HG02610 (cell line): ENCODE measurements at regions not wholly inside any gene's neighbourhood (a gene's known extent, or its start where the extent isn't known, plus 50 kb on each side); places are given as distances from the start of the nearest gene placed in this dataset.
"Not testable (repeated sequence)": the region's sequence is repeated elsewhere in the genome, so short reads cannot be mapped to it uniquely, and the experiment has no call there.

ENCODE experiments used
- ATAC-seq: cut with Tn5 transposase; IDR thresholded peaks from one replicate; pipeline ENCODE4 v1.9.1; 2021; ENCODE audit warnings: mild to moderate bottlenecking, moderate library complexity; ENCODE audit not compliant: unreplicated experiment

GRCh38 chr2:138897274-138897673, 117.1 kb upstream of the NXPH2 start:
- no peak for ATAC-seq

- no peak for ATAC-seq
These were observed 113.6 kb upstream of the NXPH2 start for GRCh38 chr2:138893746-138894145.

DNA sequence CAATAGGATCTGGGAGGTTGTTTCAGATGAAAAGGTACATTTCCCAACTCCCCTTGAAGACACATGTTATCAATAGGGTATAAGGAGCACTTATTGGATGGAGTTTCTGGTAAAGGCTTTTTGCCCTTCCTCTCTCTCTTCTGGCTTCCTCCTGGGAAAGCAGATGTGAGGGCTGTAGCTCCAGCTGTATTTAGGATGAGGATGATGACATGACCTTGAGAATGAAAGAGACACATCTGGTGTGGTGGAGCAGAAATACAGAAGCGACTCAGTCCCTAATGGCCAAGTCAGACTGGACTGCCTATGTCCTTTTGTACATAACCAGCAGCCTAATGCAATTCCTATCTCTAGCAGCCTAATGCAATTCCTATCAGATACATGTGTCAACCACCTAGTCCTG, 100.9 kb upstream of the NXPH2 start:
- no peak for ATAC-seq

- ATAC-seq: no peak
These were observed 99.7 kb upstream of the NXPH2 start for GRCh38 chr2:138879931-138880330.

GRCh38 chr2:138877421-138877820, 97.2 kb upstream of the NXPH2 start:
- ATAC-seq: no peak

- no peak for ATAC-seq
These were observed 94.1 kb upstream of the NXPH2 start for GRCh38 chr2:138874251-138874650.

DNA sequence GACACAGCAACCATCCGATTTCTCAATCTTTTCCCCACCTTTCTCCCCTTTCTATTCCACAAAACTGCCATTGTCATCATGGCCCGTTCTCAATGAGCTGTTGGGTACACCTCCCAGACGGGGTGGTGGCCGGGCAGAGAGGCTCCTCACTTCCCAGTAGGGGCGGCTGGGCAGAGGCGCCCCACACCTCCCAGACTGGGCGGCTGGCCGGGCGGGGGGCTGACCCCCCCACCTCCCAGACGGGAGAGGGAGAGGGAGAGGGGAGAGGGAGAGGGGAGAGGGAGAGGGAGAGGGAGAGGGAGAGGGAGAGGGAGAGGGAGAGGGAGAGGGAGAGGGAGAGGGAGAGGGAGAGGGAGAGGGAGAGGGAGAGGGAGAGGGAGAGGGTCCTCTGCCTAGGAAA, 91.9 kb upstream of the NXPH2 start:
- not testable (repeated sequence) for ATAC-seq

GRCh38 chr2:138871312-138871711, 91.1 kb upstream of the NXPH2 start:
- ATAC-seq: no peak

GRCh38 chr2:138867341-138867740, 87.2 kb upstream of the NXPH2 start:
- no peak for ATAC-seq

DNA sequence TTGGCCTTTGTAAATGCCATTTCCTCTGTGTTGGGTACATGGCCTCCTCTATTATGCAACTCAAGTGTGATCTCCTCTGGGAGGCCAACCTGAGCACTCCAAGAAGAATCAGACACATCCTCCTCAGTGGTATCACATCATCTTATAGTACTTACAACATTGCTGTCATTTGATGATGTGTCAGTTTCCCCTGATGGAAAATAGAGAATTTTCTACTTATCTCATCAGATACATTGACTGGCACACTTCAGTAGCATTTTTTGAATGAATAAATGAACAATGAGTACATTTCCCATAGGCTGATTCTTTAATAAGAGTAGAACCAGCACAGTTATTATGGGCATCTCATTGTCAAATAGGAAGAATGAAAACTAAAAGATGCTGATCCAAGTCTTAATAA, 86.6 kb upstream of the NXPH2 start:
- no peak for ATAC-seq

DNA sequence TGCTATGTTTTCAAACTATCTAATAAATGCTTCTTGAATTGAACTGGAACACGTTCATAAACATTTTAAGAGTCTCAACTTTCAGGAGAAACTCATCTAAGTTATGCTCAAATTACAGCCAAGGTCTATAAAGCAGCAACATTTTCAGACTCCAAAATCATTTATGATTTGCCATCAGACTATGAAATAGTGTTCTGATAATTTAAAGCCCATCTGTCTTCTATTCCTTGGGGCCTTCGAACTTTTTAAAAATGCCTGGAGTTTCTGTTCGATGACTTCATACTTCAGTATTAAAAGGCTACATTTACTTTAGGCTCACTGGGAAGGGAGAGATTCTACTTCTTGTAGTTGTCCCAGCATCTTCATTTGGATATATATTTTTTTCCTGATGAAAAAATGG, 73.6 kb upstream of the NXPH2 start:
- ATAC-seq: no peak

- no peak for ATAC-seq
These were observed 73.1 kb upstream of the NXPH2 start for GRCh38 chr2:138853296-138853695.

GRCh38 chr2:138846216-138846821, 66.1 kb upstream of the NXPH2 start:
- peak; percentile 89 for ATAC-seq

GRCh38 chr2:138842341-138842740, 62.2 kb upstream of the NXPH2 start:
- ATAC-seq: no peak

DNA sequence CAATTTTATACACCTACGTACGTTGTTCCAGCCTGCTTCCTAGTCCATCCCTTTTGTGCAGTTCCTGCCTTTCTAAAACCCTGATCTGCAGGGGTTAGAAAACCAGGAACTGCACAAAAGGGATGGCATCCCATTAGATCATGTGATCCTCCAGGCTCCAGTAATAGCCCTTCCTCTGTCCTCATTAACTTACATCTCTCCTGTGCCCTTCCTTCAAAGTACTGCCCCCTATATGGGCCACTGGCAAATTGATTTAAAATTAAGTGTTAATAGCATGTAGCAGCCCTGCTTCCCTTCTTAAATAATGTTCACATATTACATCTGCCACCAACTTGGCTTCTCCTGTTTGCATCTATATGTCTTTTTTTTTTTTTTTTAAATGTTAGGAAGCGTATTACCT, 61.3 kb upstream of the NXPH2 start:
- ATAC-seq: no peak

DNA sequence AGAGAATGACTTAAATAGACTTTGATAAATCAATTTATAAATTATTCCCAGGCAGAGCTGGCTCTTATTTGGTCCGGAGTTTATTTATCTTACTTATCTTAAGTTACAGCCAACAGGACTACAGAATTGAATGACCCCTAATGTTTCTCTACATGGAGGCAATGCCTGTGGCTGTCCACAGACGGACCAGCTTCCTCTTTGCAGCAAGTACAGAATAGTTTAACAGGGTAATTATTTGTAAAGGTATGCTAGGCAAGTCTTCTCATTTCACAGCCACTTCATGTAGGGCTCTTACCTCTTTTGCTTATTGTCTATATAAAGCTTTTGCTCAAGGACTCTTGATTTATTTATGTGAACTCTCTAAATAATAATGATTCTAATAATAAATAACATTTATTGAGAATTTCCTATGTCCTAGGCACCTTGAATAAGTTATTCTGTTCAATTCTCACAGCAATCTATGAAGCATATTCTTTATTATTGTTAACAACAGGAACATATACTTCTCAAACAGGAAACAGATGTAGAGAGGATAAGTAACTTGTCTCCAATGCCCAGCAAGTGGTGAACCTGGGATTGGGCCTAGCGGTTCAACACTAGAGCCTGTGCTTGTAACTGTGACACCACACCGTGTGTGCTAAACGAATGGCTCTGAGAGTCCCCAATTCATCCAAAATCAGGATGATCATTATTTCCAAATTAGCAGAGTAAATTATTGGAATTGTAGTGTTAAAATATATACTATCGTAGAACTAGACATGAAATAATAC, 58.8 kb upstream of the NXPH2 start:
- ATAC-seq: no peak

DNA sequence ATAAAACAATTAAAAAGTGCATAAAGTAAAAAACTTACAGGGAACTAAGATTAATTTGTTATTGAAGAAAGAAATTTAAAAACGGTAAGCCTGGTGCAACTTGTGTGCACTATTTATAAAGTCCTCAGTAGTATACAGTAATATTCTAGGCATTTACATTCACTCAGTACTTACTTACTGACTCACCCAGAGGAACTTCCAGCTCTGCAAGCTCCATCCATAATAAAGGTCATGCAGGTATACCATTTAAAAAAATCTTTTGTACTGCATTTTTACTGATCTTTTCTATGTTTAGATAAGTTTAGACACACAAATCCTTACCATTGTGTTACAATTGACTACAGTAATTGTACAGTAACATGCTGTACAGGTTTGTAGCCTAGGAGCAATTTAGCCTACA, 51.5 kb upstream of the NXPH2 start:
- ATAC-seq: no peak

- no peak for ATAC-seq
These were observed 51.0 kb upstream of the NXPH2 start for GRCh38 chr2:138831154-138831553.

- ATAC-seq: no peak
These were observed 50.4 kb upstream of the NXPH2 start for GRCh38 chr2:138830547-138830946.
